ENCODE measurements at regions not wholly inside any gene's neighbourhood (a gene's known extent, or its start where the extent isn't known, plus 50 kb on each side); places are given as distances from the start of the nearest gene placed in this dataset.
A peak's percentile ranks its signal among the peaks of the same experiment; 100 is the strongest.
"Not testable (repeated sequence)": the region's sequence is repeated elsewhere in the genome, so short reads cannot be mapped to it uniquely, and the experiment has no call there.

GRCh38 chr2:204361738-204362137, 183.5 kb upstream of the PARD3B start:
- DNase-seq (ENCODE audit: low spot score): no peak

GRCh38 chr2:204362581-204362980, 182.7 kb upstream of the PARD3B start:
- no peak for DNase-seq (ENCODE audit: low spot score)

- no peak for DNase-seq (ENCODE audit: low spot score)
These were observed 181.8 kb upstream of the PARD3B start for GRCh38 chr2:204363513-204363912.

- no peak for DNase-seq (ENCODE audit: low spot score)
These were observed 180.3 kb upstream of the PARD3B start for GRCh38 chr2:204364860-204365535.

- DNase-seq (ENCODE audit: low spot score): no peak
These were observed 179.5 kb upstream of the PARD3B start for GRCh38 chr2:204365811-204366210.

- DNase-seq (ENCODE audit: low spot score): no peak
These were observed 177.8 kb upstream of the PARD3B start for GRCh38 chr2:204367466-204367865.

- no peak for DNase-seq (ENCODE audit: low spot score)
These were observed 175.0 kb upstream of the PARD3B start for GRCh38 chr2:204370172-204370718.

- DNase-seq (ENCODE audit: low spot score): no peak
These were observed 171.3 kb upstream of the PARD3B start for GRCh38 chr2:204373942-204374341.

GRCh38 chr2:204380141-204380881, 165.0 kb upstream of the PARD3B start:
- no peak for DNase-seq (ENCODE audit: low spot score)

GRCh38 chr2:204386668-204387067, 158.6 kb upstream of the PARD3B start:
- no peak for DNase-seq (ENCODE audit: low spot score)

- DNase-seq (ENCODE audit: low spot score): no peak
These were observed 156.2 kb upstream of the PARD3B start for GRCh38 chr2:204389120-204389519.

- no peak for DNase-seq (ENCODE audit: low spot score)
These were observed 155.4 kb upstream of the PARD3B start for GRCh38 chr2:204389856-204390255.

GRCh38 chr2:204395539-204395938, 149.7 kb upstream of the PARD3B start:
- no peak for DNase-seq (ENCODE audit: low spot score)

GRCh38 chr2:204401114-204401513, 144.2 kb upstream of the PARD3B start:
- DNase-seq (ENCODE audit: low spot score): no peak

- peak; percentile 86 for DNase-seq (ENCODE audit: low spot score)
These were observed 137.9 kb upstream of the PARD3B start for GRCh38 chr2:204407204-204408014.

- not testable (repeated sequence) for DNase-seq (ENCODE audit: low spot score)
These were observed 132.5 kb upstream of the PARD3B start for GRCh38 chr2:204412782-204413181.

- DNase-seq (ENCODE audit: low spot score): no peak
These were observed 129.7 kb upstream of the PARD3B start for GRCh38 chr2:204415406-204416181.

- DNase-seq (ENCODE audit: low spot score): no peak
These were observed 129.0 kb upstream of the PARD3B start for GRCh38 chr2:204416236-204416635.

- DNase-seq (ENCODE audit: low spot score): no peak
These were observed 119.5 kb upstream of the PARD3B start for GRCh38 chr2:204425821-204426220.

GRCh38 chr2:204428675-204429074, 116.6 kb upstream of the PARD3B start:
- no peak for DNase-seq (ENCODE audit: low spot score)

- DNase-seq (ENCODE audit: low spot score): no peak
These were observed 113.7 kb upstream of the PARD3B start for GRCh38 chr2:204431529-204431928.

- no peak for DNase-seq (ENCODE audit: low spot score)
These were observed 113.1 kb upstream of the PARD3B start for GRCh38 chr2:204432196-204432595.
